Smooth muscle cell (in vitro differentiated cells): ENCODE measurements at regions not wholly inside any gene's neighbourhood (a gene's known extent, or its start where the extent isn't known, plus 50 kb on each side); places are given as distances from the start of the nearest gene placed in this dataset.
"Not testable (repeated sequence)": the region's sequence is repeated elsewhere in the genome, so short reads cannot be mapped to it uniquely, and the experiment has no call there.

Experiments used
- DNase-seq: peaks from one replicate; lab custom pipeline; 2025; ENCODE audit not compliant: unreplicated experiment; lab: John Stamatoyannopoulos, UW
- H2AFZ ChIP-seq: fragments of 200-600 bp; sonication (generic); 2 replicates; pipeline ENCODE4 v1.6.0; 2016; ENCODE audit warnings: antibody characterized with exemption, low read depth, mild to moderate bottlenecking
- H3F3A ChIP-seq: fragments of 200-600 bp; sonication (generic); 2 replicates; pipeline ENCODE4 v1.6.0; 2017; ENCODE audit warnings: antibody characterized with exemption, low read depth
- H3K27ac ChIP-seq: fragments of 200-600 bp; sonication (generic); 2 replicates; pipeline ENCODE4 v1.5.1; 2016; ENCODE audit warnings: low read depth, mild to moderate bottlenecking
- H3K27me3 ChIP-seq: fragments of 200-600 bp; sonication (generic); 2 replicates; pipeline ENCODE4 v1.6.1; 2016; ENCODE audit warnings: low read depth, mild to moderate bottlenecking
- H3K36me3 ChIP-seq: fragments of 200-600 bp; sonication (generic); 2 replicates; pipeline ENCODE4 v1.5.1; 2016; ENCODE audit warnings: low read depth
- H3K4me1 ChIP-seq: fragments of 200-600 bp; sonication (generic); 2 replicates; pipeline ENCODE4 v1.5.1; 2016; ENCODE audit warnings: low read depth
- H3K4me2 ChIP-seq: fragments of 200-600 bp; sonication (generic); 2 replicates; pipeline ENCODE4 v1.6.0; 2016; ENCODE audit warnings: mild to moderate bottlenecking
- H3K4me3 ChIP-seq: fragments of 200-600 bp; sonication (generic); 2 replicates; pipeline ENCODE4 v1.5.1; 2016; ENCODE audit warnings: mild to moderate bottlenecking
- H3K79me2 ChIP-seq: fragments of 200-600 bp; sonication (generic); 2 replicates; pipeline ENCODE4 v1.6.0; 2016; ENCODE audit warnings: low read depth, mild to moderate bottlenecking
- H3K9ac ChIP-seq: fragments of 200-600 bp; sonication (generic); 2 replicates; pipeline ENCODE4 v1.6.0; 2016; ENCODE audit warnings: low read depth
- H3K9me3 ChIP-seq: fragments of 200-600 bp; sonication (generic); replicated peaks from 2 replicates; pipeline ENCODE4 v1.5.1; 2016; ENCODE audit warnings: low read depth
- H4K20me1 ChIP-seq: fragments of 200-600 bp; sonication (generic); 2 replicates; pipeline ENCODE4 v1.6.0; 2016; ENCODE audit warnings: low read depth
- CTCF ChIP-seq: fragments of 200-600 bp; sonication (generic); IDR thresholded peaks from 2 replicates; pipeline ENCODE4 v1.5.1; 2017; ENCODE audit warnings: borderline replicate concordance, mild to moderate bottlenecking, antibody characterized with exemption; ENCODE audit not compliant: insufficient read depth, poor library complexity, severe bottlenecking
- WGBS: methylation state at CpG from one replicate; pipeline ENCODE4 v1.1.7; 2016; ENCODE audit warnings: low lambda C conversion rate; 5-methylcytosine and 5-hydroxymethylcytosine counted together

GRCh38 chr14:87756661-87757060, 236.3 kb downstream of the GALC start:
- no peak overlapping the region for H3K4me3 ChIP-seq
- no peak overlapping the region for H3K4me2 ChIP-seq
- no peak for TF ChIP-seq CTCF
- 94% methylated on average over 2 of the region's 2 CpGs for WGBS
- no peaks in the 10 kb centered on the region for H3K4me1 ChIP-seq
- H3K9me3 ChIP-seq = no peaks in the 10 kb centered on the region
- H3K27ac ChIP-seq = no peak overlapping the region
- no peaks in the 10 kb centered on the region for H3F3A ChIP-seq
- no peaks in the 10 kb centered on the region for H4K20me1 ChIP-seq
- DNase-seq = no peak
- no peaks in the 10 kb centered on the region for H3K79me2 ChIP-seq
- H3K36me3 ChIP-seq = no peaks in the 10 kb centered on the region
- no peaks in the 10 kb centered on the region for H3K27me3 ChIP-seq
- no peak overlapping the region for H2AFZ ChIP-seq
- no peak overlapping the region for H3K9ac ChIP-seq

GRCh38 chr14:87754520-87755223, 238.3 kb downstream of the GALC start:
- Histone ChIP-seq H3K4me1 (no peaks in the 10 kb centered on the region), H4K20me1 (no peaks in the 10 kb centered on the region), H3F3A (no peaks in the 10 kb centered on the region), H3K36me3 (no peaks in the 10 kb centered on the region), H3K79me2 (no peaks in the 10 kb centered on the region), H3K4me2 (no peak overlapping the region), H3K9me3 (no peaks in the 10 kb centered on the region), H3K27ac (no peak overlapping the region), H2AFZ (no peak overlapping the region), H3K4me3 (no peak overlapping the region), H3K9ac (no peak overlapping the region), H3K27me3 (no peaks in the 10 kb centered on the region)
- 87% methylated on average over 8 of the region's 8 CpGs for WGBS
- TF ChIP-seq CTCF = no peak
- no peak for DNase-seq

GRCh38 chr14:87748558-87748957, 244.4 kb downstream of the GALC start:
- no peak overlapping the region for H3K9ac ChIP-seq
- H3K79me2 ChIP-seq = no peaks in the 10 kb centered on the region
- H3K27ac ChIP-seq = no peak overlapping the region
- no peaks in the 10 kb centered on the region for H3K9me3 ChIP-seq
- H3K4me3 ChIP-seq = no peak overlapping the region
- no peak overlapping the region for H2AFZ ChIP-seq
- no peaks in the 10 kb centered on the region for H3K36me3 ChIP-seq
- H4K20me1 ChIP-seq = no peaks in the 10 kb centered on the region
- no peak for TF ChIP-seq CTCF
- DNase-seq = no peak
- no peaks in the 10 kb centered on the region for H3F3A ChIP-seq
- H3K4me1 ChIP-seq = no peaks in the 10 kb centered on the region
- H3K27me3 ChIP-seq = peaks cover 7% of the 10 kb centered on the region
- H3K4me2 ChIP-seq = no peak overlapping the region

- H2AFZ ChIP-seq = no peak overlapping the region
- no peaks in the 10 kb centered on the region for H3K4me1 ChIP-seq
- no peaks in the 10 kb centered on the region for H3K9me3 ChIP-seq
- WGBS = 16% methylated on average over 3 of the region's 3 CpGs
- no peaks in the 10 kb centered on the region for H3K79me2 ChIP-seq
- H3K36me3 ChIP-seq = no peaks in the 10 kb centered on the region
- no peaks in the 10 kb centered on the region for H4K20me1 ChIP-seq
- TF ChIP-seq CTCF = peak; percentile 74
- H3F3A ChIP-seq = no peaks in the 10 kb centered on the region
- H3K4me3 ChIP-seq = no peak overlapping the region
- H3K4me2 ChIP-seq = no peak overlapping the region
- no peak overlapping the region for H3K9ac ChIP-seq
- H3K27me3 ChIP-seq = peaks cover 7% of the 10 kb centered on the region
- no peak overlapping the region for H3K27ac ChIP-seq
- no peak for DNase-seq
Measured at GRCh38 chr14:87745507-87746118, 247.4 kb downstream of the GALC start.

GRCh38 chr14:87734577-87735360, 258.2 kb downstream of the GALC start:
- H3F3A ChIP-seq, H3K9ac ChIP-seq, H3K27ac ChIP-seq, DNase-seq, H3K36me3 ChIP-seq, H2AFZ ChIP-seq, H3K4me2 ChIP-seq, H3K79me2 ChIP-seq, H4K20me1 ChIP-seq, H3K9me3 ChIP-seq, H3K27me3 ChIP-seq, H3K4me3 ChIP-seq, H3K4me1 ChIP-seq: not testable (repeated sequence)
- WGBS = 95% methylated on average over 31 of the region's 49 CpGs
